ENCODE measurements at regions not wholly inside any gene's neighbourhood (a gene's known extent, or its start where the extent isn't known, plus 50 kb on each side); places are given as distances from the start of the nearest gene placed in this dataset.

DNA sequence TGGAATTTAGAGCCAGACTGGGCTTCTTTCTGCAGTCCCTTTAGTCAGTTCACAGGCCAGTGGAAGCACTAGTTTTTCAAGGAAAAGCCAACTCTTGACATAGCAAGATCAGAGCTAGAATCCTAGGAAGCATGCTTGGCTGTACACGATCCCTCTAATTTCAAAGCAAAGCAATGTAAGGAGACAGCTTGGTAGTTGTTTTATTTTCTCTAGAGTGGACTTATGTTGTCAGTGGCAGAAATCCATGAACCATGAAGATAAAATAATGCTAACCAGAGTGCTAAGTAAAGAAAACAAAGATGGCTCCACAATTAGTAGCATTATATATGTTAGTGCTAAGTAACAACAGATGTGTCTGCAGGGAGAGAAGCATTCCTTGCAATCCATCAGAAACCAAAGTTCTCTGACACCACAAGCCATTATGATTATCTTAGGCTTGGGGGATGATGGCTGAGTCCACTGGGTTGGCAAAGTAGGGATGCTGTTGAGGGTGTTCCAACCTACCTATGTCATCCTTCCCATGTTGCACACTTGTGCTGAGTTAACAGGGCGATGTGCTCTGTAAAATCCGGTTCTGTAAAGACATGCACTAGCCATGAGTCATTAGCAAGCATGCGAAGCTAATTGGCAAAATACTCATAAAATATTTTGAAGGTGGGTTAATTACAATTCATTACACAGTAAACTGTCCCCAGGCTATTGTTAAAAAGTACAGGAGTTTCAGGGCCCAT, 115.2 kb downstream of the BMP2 start:
- Mint-ChIP-seq H3K9me3 (peaks cover 59% of the 10 kb centered on the region), H3K4me1 (ENCODE audit: low read depth) (no peaks in the 10 kb centered on the region), H3K27ac (no peak overlapping the region), H3K27me3 (ENCODE audit: insufficient read depth) (no peaks in the 10 kb centered on the region; the same call in 1 of the 2 replicates), H3K36me3 (ENCODE audit: low read depth) (peaks cover 8% of the 10 kb centered on the region), H3K4me3 (no peak overlapping the region)
- TF ChIP-seq, protein P1, sequence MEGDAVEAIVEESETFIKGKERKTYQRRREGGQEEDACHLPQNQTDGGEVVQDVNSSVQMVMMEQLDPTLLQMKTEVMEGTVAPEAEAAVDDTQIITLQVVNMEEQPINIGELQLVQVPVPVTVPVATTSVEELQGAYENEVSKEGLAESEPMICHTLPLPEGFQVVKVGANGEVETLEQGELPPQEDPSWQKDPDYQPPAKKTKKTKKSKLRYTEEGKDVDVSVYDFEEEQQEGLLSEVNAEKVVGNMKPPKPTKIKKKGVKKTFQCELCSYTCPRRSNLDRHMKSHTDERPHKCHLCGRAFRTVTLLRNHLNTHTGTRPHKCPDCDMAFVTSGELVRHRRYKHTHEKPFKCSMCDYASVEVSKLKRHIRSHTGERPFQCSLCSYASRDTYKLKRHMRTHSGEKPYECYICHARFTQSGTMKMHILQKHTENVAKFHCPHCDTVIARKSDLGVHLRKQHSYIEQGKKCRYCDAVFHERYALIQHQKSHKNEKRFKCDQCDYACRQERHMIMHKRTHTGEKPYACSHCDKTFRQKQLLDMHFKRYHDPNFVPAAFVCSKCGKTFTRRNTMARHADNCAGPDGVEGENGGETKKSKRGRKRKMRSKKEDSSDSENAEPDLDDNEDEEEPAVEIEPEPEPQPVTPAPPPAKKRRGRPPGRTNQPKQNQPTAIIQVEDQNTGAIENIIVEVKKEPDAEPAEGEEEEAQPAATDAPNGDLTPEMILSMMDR (IDR thresholded peaks at IDR 0.05): no peak
- no peak for DNase-seq

DNA sequence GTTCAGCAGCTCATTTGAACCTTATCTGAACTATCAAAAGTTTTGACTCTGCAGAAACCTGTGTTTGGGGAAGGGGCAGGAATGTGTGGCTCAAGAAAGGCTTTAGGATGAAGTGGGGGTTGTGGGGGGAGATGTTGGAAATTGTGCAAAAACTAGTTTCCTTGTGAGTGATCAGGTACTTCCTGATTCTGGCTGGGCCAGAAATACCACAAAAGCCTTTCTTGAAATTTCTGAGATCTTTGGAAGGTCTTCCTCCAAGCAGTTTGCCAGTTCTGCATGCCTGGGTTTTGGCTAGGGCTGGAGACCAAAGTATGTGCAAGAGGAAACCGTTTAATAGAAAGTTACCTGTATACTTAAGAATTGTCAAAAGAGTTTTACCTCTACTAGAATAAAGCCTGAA, 116.6 kb downstream of the BMP2 start:
- no peak overlapping the region for H3K27ac Mint-ChIP-seq
- H3K36me3 Mint-ChIP-seq (ENCODE audit: low read depth): peaks cover 8% of the 10 kb centered on the region
- H3K9me3 Mint-ChIP-seq: peaks cover 66% of the 10 kb centered on the region
- H3K4me3 Mint-ChIP-seq: no peak overlapping the region
- TF ChIP-seq, protein P1 (IDR thresholded peaks at IDR 0.05): no peak
- H3K4me1 Mint-ChIP-seq (ENCODE audit: low read depth): no peaks in the 10 kb centered on the region
- no peaks in the 10 kb centered on the region; the same call in 1 of the 2 replicates for H3K27me3 Mint-ChIP-seq (ENCODE audit: insufficient read depth)
- no peak for DNase-seq

DNA sequence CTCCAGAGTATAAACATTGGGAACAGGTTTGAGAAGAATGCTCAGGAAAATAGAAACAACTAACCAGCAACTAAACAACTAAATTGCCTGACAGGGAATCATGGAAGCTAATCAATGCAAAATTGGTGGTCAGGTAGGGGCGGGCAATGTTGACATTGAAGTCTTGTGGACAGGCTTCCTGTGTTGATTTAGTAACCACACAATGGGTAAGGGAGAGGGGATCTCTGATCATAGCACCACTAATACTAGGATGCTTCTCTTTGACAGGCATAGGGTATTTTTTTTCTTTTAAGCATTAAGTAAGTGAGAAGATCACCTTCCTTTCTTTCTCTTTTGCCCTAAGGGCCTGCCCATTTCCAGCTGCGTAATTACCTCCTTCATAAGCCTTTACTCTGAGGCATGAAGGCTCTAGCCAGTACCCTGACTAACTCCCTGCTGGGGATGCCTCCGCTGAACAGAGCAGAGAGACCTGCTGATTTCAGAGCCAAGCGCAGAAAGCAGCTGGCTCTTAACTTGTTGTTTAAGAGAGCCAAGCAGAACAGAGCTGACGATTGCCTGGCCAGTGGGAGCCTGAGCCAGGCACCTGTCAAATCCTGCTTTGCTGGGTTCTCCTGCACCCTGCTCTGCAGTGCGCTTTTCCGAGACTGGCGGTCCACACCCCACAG, 118.7 kb downstream of the BMP2 start:
- TF ChIP-seq, protein P1 (IDR thresholded peaks at IDR 0.05): no peak
- no peak for DNase-seq
- H3K27me3 Mint-ChIP-seq (ENCODE audit: insufficient read depth): no peaks in the 10 kb centered on the region; the same call in 1 of the 2 replicates
- H3K27ac Mint-ChIP-seq: no peak overlapping the region
- H3K4me3 Mint-ChIP-seq: no peak overlapping the region
- peaks cover 62% of the 10 kb centered on the region for H3K9me3 Mint-ChIP-seq
- peaks cover 8% of the 10 kb centered on the region for H3K36me3 Mint-ChIP-seq (ENCODE audit: low read depth)
- H3K4me1 Mint-ChIP-seq (ENCODE audit: low read depth): no peaks in the 10 kb centered on the region

DNA sequence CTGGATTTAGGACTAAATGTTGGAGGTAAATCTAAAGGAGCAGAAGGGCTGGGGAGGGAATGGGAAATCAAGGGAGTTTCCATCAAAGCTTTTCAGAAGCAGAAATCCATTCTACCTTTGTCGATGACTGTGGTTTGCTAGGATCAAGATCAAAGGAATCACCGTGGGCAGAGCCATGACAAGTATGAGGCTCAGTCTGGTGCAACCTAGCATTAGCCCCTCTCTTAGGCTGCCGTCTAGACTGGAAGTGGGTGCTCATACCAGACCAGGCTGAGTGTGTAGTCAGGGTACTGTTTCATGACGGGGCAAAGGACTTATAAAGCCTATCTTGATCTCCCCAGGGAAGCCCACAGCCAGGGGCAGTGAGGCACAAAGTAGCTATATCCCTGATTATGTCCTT, 120.5 kb downstream of the BMP2 start:
- DNase-seq: no peak
- Mint-ChIP-seq H3K4me1 (ENCODE audit: low read depth) (no peaks in the 10 kb centered on the region), H3K9me3 (peaks cover 68% of the 10 kb centered on the region), H3K27ac (no peak overlapping the region), H3K4me3 (no peak overlapping the region), H3K36me3 (ENCODE audit: low read depth) (peaks cover 8% of the 10 kb centered on the region), H3K27me3 (ENCODE audit: insufficient read depth) (no peaks in the 10 kb centered on the region; the same call in 1 of the 2 replicates)
- TF ChIP-seq, protein P1 (IDR thresholded peaks at IDR 0.05): no peak

GRCh38 chr20:6888736-6889395, 121.4 kb downstream of the BMP2 start:
- Mint-ChIP-seq H3K4me3 (no peak overlapping the region), H3K27me3 (ENCODE audit: insufficient read depth) (peaks cover 2% of the 10 kb centered on the region; the same call in 1 of the 2 replicates), H3K9me3 (peaks cover 64% of the 10 kb centered on the region), H3K4me1 (ENCODE audit: low read depth) (no peaks in the 10 kb centered on the region), H3K36me3 (ENCODE audit: low read depth) (peaks cover 8% of the 10 kb centered on the region), H3K27ac (no peak overlapping the region)
- TF ChIP-seq, protein P1 (IDR thresholded peaks at IDR 0.05): no peak
- DNase-seq: no peak

All from HFFc6 (cell line).